HG03575 (cell line): ENCODE measurements at regions not wholly inside any gene's neighbourhood (a gene's known extent, or its start where the extent isn't known, plus 50 kb on each side); places are given as distances from the start of the nearest gene placed in this dataset.

Experiments used
- ATAC-seq: cut with Tn5 transposase; IDR thresholded peaks from one replicate; pipeline ENCODE4 v1.9.1; 2021; ENCODE audit not compliant: unreplicated experiment, insufficient number of reproducible peaks, low FRiP score; ENCODE audit errors: extremely low read depth

GRCh38 chr20:48471759-48472408 lies 355.9 kb downstream of the PREX1 start:
- ATAC-seq, result no peak

- no peak for ATAC-seq
These were observed 356.6 kb downstream of the PREX1 start for GRCh38 chr20:48471176-48471575.

GRCh38 chr20:48470141-48470540 lies 357.7 kb downstream of the PREX1 start:
- ATAC-seq, result no peak

DNA sequence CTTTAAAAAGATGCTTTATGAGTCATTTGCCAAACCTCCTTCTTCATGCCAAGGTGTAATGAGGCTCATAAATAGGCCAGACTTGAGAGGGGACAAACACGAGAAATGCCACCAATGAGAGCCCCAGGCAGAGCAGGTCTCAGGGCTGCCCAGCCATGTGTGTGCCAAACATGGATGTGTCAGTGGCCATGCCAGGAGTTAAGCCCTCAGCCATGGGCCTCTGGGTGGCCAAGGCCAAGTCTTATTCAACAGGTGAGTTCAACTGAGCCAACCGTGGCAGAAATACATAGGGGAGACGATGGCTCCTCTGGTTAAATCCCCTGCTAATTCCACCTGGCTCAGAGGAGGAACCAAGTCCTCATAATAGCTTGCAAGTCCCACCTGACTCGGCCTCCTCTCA lies 358.8 kb downstream of the PREX1 start:
- ATAC-seq, result no peak

- no peak for ATAC-seq
These were observed 359.2 kb downstream of the PREX1 start for GRCh38 chr20:48468571-48468970.

DNA sequence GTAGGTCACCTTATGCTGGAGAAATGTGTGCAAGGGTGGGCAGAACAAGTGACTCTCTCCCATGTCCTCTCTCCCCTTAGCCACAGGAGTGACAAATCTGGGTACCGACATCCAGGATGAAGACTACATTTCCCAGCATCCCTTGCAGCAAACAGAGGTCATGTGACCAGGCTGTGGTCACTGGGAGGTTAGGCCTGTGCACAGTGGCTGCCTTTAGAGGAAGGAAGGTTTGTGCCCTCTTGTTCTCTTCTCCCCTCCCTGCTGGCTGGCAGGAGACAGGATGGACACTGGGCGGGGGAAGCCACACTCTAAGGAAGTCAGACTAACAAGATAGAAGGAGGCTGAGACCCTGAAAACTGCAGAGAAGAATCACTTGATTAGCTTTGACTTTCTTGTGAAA lies 360.2 kb downstream of the PREX1 start:
- no peak for ATAC-seq

- no peak for ATAC-seq
These were observed 362.5 kb downstream of the PREX1 start for GRCh38 chr20:48465271-48465670.

- no peak for ATAC-seq
These were observed 363.9 kb downstream of the PREX1 start for GRCh38 chr20:48463916-48464315.

DNA sequence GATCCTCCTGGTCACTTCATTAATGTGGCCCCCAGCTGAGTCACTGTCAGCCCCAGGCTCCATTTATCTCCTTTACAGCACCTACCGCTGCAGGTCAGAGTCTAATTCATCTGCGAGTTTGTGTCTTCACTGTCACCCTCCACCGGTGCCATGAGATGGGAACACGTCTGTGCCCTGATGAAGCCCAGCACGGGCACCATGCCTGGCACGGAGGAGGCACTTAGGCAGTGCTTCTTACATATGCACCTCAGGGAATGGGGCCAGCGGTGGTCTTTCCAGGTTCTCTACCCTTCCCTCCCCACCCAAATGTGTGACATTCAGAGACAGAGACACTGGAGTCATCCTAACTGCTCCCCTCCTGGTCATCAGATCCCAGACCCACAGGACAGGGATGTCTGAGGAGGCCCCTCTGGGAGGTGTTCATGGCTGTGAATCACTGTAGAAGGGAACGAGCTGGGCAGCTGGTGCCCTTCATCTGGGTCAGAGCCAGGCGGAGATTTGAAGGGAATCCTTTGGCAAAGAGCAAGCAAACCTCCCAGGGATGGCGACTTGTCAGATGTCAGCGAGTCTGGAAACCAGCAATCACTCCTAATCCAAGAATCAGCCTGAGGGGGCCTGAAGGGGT lies 364.6 kb downstream of the PREX1 start:
- no peak for ATAC-seq

- ATAC-seq, result no peak
These were observed 366.1 kb downstream of the PREX1 start for GRCh38 chr20:48461735-48462119.

DNA sequence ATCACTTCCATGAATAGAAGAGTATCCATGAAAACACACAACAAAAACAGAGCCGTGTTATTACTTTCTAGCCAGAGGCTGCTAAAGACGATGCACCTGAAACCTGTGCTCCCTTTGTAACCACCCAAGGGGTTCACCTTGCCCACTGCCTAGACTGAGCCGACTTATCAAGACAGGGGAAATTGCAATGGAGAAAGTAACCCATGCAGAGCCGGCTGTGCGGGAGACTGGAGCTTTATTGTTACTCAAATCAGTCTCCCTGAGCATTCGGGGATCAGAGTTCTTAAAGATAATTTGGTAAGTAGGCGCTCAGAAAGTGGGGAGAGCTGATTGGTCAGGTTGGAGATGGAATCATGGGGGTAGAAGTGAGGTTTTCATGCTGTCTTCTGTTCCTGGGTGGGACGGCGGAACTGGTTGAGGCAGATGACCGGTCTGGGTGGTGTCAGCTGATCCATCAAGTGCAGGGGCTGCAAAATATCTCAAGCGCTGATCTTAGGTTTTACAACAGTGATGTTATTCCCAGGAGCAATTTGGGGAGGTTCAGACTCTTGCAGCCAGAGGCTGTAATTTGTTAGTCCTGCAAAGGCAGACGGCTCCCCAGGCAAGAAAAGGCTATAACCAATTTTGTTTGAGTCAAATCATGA lies 366.6 kb downstream of the PREX1 start:
- no peak for ATAC-seq

DNA sequence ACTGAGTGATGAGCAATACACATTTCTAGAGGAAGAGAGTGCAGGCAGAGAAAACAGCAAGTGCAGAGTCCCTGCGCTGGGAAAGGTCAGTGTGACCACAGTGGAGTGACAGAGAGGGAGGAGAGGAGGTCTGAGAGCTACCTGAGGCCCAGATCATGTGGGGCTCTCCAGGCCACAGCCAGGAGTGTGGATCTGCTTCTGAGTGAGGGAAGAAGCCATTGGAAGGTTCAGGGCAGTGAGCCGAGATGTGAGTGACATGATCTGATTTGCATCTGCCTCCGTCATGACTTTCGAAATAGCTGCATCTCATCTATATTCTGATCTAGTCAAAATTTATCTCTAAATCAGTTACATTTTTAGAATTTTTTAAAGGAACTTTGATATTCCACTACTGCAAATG lies 367.1 kb downstream of the PREX1 start:
- ATAC-seq, result no peak

DNA sequence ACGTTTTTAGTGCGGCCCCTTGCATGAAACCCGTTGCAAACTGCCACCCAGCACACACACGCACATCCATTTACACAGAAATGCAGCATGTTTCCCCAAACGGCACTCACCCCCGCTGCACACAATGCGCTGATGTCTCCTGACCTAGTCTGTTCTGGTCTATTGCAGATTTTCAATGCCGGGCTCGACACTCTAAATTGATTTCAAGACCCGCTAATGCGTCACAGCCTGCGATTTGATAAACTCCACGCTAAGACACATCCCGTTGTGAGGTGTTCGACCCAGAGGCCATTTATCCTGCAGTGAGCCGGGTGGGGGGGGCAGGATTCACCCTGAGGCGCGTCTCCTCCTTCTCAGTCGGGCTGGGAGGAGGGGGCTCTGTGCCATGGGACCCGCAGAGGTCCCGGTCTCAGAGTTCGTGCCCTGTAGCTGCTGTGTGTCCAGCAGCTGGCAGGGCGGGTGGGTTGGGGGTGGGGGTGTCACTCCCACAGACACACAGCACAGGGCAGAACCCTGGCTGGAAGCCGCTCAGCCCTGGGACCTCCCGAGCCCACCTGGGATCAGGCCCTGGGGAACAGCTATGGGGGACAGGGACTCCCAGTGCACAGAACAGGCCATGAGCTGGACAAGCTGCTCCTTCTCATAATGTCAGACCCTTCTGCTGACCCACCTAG lies 367.9 kb downstream of the PREX1 start:
- ATAC-seq, result no peak

- ATAC-seq, result no peak
These were observed 369.0 kb downstream of the PREX1 start for GRCh38 chr20:48458601-48459385.

DNA sequence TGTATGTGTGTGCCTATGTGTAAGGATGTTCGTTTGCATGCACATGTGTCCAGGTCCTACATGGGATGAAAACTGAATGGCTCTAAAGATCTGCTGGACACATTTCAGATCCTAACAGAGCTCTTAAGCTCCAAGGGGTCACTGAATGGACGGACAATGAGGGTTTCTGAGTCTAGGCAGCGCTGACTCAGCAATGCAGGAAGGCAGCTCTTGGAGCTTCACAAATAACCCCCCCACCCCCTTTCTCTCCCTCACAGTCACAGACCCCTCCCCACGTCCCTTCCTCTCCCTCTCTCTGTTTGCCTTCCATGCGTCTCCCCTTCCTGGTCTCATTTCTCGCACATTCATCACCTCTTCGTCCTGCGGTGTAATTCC lies 369.8 kb downstream of the PREX1 start:
- ATAC-seq, result no peak

DNA sequence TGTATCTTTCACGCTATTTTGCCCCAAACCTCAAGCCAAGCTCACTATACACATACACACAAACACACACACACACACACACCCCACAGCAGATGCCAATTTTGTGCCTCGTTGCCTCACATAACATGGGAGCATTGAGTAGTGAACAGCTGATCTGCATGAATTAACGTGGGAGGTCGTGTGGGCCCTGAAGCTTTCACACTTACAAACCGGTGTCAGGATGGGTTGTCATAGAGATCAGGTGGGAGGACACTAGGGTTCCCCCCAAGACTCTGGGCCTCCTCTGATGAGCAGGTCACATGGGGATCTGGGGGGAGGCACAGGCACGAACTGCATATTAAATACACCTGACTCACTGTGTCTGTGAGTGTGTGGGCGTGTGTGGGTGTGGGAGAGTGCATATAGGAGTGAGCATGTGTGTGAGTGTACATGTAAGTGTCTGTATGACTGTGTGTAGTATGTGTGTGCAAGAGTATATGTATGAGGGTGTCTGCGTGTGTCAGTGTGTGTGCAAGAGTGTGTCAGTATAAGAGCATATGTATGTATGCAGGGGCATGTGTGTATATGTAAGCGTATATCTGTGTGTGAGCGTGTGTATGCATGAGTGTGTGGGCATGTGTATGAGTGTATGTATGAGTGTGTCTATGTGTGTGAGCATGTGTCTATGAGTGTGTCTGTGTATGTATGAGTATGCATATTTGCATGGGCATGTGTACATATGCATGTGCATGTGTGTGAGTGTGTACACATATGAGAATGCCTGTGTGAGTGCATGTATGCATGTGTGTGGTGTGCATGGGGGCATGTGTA lies 370.4 kb downstream of the PREX1 start:
- ATAC-seq, result no peak

DNA sequence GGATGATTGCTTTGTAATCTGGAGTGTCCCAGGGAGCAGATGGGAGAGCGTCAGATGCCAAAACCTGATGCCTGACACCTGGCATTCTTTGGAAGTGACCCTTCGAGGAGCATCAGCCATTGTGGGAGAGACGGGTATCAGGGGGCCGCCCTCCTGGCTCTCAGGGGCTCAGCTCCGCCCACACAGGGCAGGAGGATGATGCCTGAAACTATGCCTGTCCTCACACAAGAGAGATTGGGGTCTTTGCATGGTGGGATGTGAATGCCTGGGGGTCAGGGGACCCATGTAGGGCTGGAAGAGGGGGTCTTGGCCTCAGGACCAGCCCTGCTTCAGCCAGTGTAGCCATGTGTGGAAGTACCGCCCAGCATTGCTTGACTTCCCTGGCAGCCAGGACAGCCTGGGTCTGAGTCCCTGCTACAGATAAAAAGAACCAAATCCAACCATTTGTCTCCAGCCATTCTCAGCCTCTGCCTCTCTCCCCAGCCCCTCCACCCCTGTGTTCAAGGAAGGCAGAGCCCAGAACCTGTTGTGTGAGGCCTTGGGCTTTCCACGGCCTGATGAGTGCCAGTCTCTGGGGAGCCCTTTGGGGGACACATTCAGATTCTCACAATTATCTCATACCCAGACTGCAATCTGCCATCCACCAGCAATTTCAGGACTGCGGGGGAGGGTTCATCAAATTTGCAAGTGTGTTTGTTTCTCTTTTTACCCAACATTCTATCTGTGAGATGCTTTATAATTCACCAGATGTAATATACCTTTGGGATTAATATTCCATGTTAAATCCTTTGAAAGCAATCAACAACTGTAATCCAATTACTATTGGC lies 371.2 kb downstream of the PREX1 start:
- no peak for ATAC-seq
